ENCODE measurements at regions not wholly inside any gene's neighbourhood (a gene's known extent, or its start where the extent isn't known, plus 50 kb on each side); places are given as distances from the start of the nearest gene placed in this dataset.
A peak's percentile ranks its signal among the peaks of the same experiment; 100 is the strongest.
"Not testable (repeated sequence)": the region's sequence is repeated elsewhere in the genome, so short reads cannot be mapped to it uniquely, and the experiment has no call there.

DNA sequence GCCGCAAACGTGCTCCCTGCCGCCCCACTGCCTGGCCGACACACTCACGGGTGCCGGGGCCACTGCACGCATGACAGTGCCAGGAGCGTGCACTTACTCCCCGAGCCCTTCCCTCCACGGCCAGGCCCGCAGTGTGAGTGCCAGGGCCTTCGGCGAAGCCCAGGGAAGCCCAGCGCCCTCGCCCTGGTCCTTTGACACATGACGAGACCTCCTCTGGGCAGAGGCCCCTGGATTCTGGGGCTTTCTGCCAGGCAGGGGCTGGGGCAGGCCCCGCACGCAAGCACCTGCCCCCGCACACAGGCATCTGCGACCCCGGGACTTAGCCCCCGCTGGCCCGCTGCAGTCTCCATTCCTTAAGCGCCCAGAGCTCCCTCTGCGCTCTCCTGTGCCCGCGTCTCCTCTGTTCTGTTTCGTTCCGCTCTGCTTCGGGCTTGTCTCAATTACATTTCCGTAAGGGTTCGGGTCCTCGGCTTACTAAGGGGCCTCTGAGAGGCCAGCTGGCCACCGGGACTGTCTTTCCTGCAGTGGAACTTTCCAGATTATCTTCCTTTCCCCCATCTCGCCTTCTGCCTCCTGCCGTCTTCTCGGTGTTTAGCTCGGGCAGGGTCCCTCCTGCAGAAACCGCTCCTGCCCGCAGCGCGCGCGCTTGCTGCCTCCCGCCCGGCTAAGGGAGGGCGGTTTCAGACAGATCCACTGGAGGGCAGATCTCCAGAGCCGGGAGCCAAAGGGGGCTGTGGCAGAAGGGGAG, 98.8 kb downstream of the ING1 start:
- DNase-seq (ENCODE audit: low spot score in 2 of 2) (peak in 1 of 2 donors; percentile 12), ATAC-seq (replicated peaks; ENCODE audit: extremely low read depth, poor library complexity, severe bottlenecking) (no peak)
- Mint-ChIP-seq H3K27ac (ENCODE audit: low read depth) (no peak overlapping the region), H3K4me1 (no peaks in the 10 kb centered on the region), H3K9me3 (no peaks in the 10 kb centered on the region), H3K4me3 (no peak overlapping the region), H3K27me3 (peaks cover 56% of the 10 kb centered on the region), H3K36me3 (ENCODE audit: insufficient read depth) (no peaks in the 10 kb centered on the region)

GRCh38 chr13:110812869-110813645, 99.6 kb downstream of the ING1 start:
- no peaks in the 10 kb centered on the region for H3K36me3 Mint-ChIP-seq (ENCODE audit: insufficient read depth)
- DNase-seq (ENCODE audit: low spot score in 2 of 2): no peak
- H3K9me3 Mint-ChIP-seq: no peaks in the 10 kb centered on the region
- no peak overlapping the region for H3K4me3 Mint-ChIP-seq
- no peak overlapping the region for H3K27ac Mint-ChIP-seq (ENCODE audit: low read depth)
- ATAC-seq (replicated peaks; ENCODE audit: extremely low read depth, poor library complexity, severe bottlenecking): no peak
- H3K27me3 Mint-ChIP-seq: peaks cover 48% of the 10 kb centered on the region
- H3K4me1 Mint-ChIP-seq: no peaks in the 10 kb centered on the region

DNA sequence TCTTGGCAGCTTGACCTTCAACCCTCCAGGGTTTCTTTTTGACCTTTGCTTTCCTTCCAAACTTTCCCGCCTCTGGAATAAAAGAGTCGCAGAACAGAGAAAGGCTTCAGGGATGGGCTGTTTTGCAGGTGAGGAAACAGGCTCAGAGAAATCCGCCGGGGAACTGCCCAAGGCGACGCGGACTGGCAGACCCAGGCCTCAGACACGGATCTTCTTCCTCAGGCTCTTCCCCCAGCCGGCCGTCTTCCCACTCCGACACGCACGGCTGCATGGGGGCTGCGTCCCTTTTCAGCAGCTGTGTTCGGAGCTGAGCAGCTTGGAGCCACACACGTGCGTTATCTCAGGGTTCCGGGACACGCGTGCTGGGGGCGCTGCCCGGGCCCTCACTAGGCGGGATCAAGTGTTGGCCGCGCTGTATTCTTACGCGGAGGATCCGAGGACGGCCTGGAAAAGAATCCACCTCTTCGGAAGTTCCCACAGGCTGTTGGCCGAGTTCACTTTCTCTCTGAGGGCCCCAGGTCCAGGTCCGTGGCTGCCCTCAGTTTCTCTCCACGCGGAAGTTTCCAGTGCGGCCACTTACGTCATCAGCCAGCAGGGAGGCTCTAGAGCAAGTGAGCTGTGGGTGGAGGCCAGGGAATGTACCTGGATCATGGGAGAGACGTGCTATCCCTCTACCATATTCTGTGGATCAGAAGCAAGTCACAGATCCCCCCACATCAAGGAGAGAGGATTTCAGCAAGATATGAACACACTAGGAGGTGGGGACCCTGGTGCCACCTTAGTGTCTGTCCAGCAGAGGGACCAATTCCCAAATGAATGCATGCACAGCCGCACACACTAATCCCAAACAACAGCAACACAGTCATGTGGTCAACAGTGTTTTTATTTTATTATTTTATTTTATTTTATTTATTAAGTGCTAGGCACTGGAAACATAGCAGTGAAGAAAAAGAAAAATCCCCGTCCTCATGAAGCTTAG, 100.4 kb downstream of the ING1 start:
- Mint-ChIP-seq H3K36me3 (ENCODE audit: insufficient read depth) (no peaks in the 10 kb centered on the region), H3K4me3 (no peak overlapping the region), H3K27me3 (peaks cover 39% of the 10 kb centered on the region), H3K27ac (ENCODE audit: low read depth) (no peak overlapping the region), H3K9me3 (no peaks in the 10 kb centered on the region), H3K4me1 (no peaks in the 10 kb centered on the region)
- peak in 1 of 2 donors; percentile 8 for DNase-seq (ENCODE audit: low spot score in 2 of 2)
- ATAC-seq (replicated peaks; ENCODE audit: extremely low read depth, poor library complexity, severe bottlenecking): no peak

DNA sequence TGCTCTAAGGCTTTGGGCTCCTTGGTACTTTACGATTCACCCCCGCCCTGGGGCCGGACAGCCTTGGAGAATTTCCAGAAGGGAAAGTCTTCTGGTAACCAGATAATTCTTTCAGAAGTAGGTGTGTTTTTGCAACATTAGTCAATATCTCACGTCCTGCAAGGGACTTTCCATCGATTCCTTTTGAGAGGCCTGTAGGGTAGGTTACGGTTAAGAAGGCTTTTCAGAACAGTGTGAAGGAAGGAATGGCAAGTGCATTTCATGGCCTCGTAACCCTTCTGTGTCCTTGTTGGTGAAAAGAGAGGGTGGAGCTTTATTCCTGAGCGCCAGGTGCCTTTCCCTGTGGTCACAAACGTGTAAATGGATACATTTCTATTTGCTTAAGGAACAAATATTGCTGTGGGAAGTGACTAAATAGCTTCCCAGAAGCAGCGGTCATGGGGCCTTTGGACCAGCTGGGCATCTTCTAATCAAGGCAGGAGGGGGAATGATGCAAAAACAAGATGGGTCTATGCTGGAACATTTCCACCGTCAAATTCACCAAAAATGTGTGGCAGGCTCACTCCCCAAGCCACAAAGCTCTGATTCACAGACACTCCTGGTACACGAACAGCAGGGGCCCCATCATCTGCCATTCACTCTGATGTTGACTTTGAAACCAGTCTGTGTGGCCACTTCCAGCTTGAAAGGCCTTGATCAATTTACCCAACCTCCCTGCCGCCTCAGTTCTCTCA, 99.2 kb downstream of the ANKRD10 start:
- peaks cover 4% of the 10 kb centered on the region for H3K4me1 Mint-ChIP-seq
- H3K27me3 Mint-ChIP-seq: peaks cover 22% of the 10 kb centered on the region
- H3K27ac Mint-ChIP-seq (ENCODE audit: low read depth): peak overlapping the region; percentile 36
- H3K36me3 Mint-ChIP-seq (ENCODE audit: insufficient read depth): no peaks in the 10 kb centered on the region
- ATAC-seq (replicated peaks; ENCODE audit: extremely low read depth, poor library complexity, severe bottlenecking): no peak
- H3K9me3 Mint-ChIP-seq: no peaks in the 10 kb centered on the region
- H3K4me3 Mint-ChIP-seq: no peak overlapping the region
- DNase-seq (ENCODE audit: low spot score in 2 of 2): no peak

GRCh38 chr13:110816500-110816899, 98.4 kb downstream of the ANKRD10 start:
- H3K27ac Mint-ChIP-seq (ENCODE audit: low read depth): no peak overlapping the region
- H3K36me3 Mint-ChIP-seq (ENCODE audit: insufficient read depth): no peaks in the 10 kb centered on the region
- no peak overlapping the region for H3K4me3 Mint-ChIP-seq
- ATAC-seq (replicated peaks; ENCODE audit: extremely low read depth, poor library complexity, severe bottlenecking) (no peak), DNase-seq (ENCODE audit: low spot score in 2 of 2) (no peak)
- no peaks in the 10 kb centered on the region for H3K9me3 Mint-ChIP-seq
- peaks cover 4% of the 10 kb centered on the region for H3K4me1 Mint-ChIP-seq
- peaks cover 14% of the 10 kb centered on the region for H3K27me3 Mint-ChIP-seq

GRCh38 chr13:110817143-110817542, 97.7 kb downstream of the ANKRD10 start:
- H3K27me3 Mint-ChIP-seq: peaks cover 7% of the 10 kb centered on the region
- H3K36me3 Mint-ChIP-seq (ENCODE audit: insufficient read depth): no peaks in the 10 kb centered on the region
- H3K9me3 Mint-ChIP-seq: no peaks in the 10 kb centered on the region
- no peak overlapping the region for H3K4me3 Mint-ChIP-seq
- H3K4me1 Mint-ChIP-seq: peaks cover 4% of the 10 kb centered on the region
- no peak overlapping the region for H3K27ac Mint-ChIP-seq (ENCODE audit: low read depth)
- no peak for ATAC-seq (replicated peaks; ENCODE audit: extremely low read depth, poor library complexity, severe bottlenecking)
- DNase-seq (ENCODE audit: low spot score in 2 of 2): no peak

GRCh38 chr13:110818747-110819146, 96.1 kb downstream of the ANKRD10 start:
- no peaks in the 10 kb centered on the region for H3K27me3 Mint-ChIP-seq
- peaks cover 4% of the 10 kb centered on the region for H3K4me1 Mint-ChIP-seq
- no peak for ATAC-seq (replicated peaks; ENCODE audit: extremely low read depth, poor library complexity, severe bottlenecking)
- H3K9me3 Mint-ChIP-seq: no peaks in the 10 kb centered on the region
- peak in 1 of 2 donors; percentile 5 for DNase-seq (ENCODE audit: low spot score in 2 of 2)
- H3K27ac Mint-ChIP-seq (ENCODE audit: low read depth): no peak overlapping the region
- H3K4me3 Mint-ChIP-seq: no peak overlapping the region
- no peaks in the 10 kb centered on the region for H3K36me3 Mint-ChIP-seq (ENCODE audit: insufficient read depth)

GRCh38 chr13:110819203-110820014, 95.5 kb downstream of the ANKRD10 start:
- peaks cover 4% of the 10 kb centered on the region for H3K4me1 Mint-ChIP-seq
- no peaks in the 10 kb centered on the region for H3K9me3 Mint-ChIP-seq

GRCh38 chr13:110820322-110820721, 94.5 kb downstream of the ANKRD10 start:
- Mint-ChIP-seq H3K27me3 (no peaks in the 10 kb centered on the region), H3K4me1 (peaks cover 4% of the 10 kb centered on the region), H3K36me3 (ENCODE audit: insufficient read depth) (no peaks in the 10 kb centered on the region), H3K9me3 (no peaks in the 10 kb centered on the region), H3K4me3 (no peak overlapping the region), H3K27ac (ENCODE audit: low read depth) (no peak overlapping the region)
- no peak for DNase-seq (ENCODE audit: low spot score in 2 of 2)
- ATAC-seq (replicated peaks; ENCODE audit: extremely low read depth, poor library complexity, severe bottlenecking): no peak

More at GRCh38 chr13:110819203-110820014, 95.5 kb downstream of the ANKRD10 start:
- Mint-ChIP-seq H3K27ac (ENCODE audit: low read depth) (no peak overlapping the region), H3K27me3 (no peaks in the 10 kb centered on the region), H3K36me3 (ENCODE audit: insufficient read depth) (no peaks in the 10 kb centered on the region), H3K4me3 (no peak overlapping the region)
- peak; percentile 49 for ATAC-seq (replicated peaks; ENCODE audit: extremely low read depth, poor library complexity, severe bottlenecking)
- DNase-seq (ENCODE audit: low spot score in 2 of 2): peak; percentile 59 to 64

GRCh38 chr13:110821837-110822668, 92.8 kb downstream of the ANKRD10 start:
- not testable (repeated sequence) for H3K27ac Mint-ChIP-seq (ENCODE audit: low read depth); H3K36me3 Mint-ChIP-seq (ENCODE audit: insufficient read depth); H3K27me3 Mint-ChIP-seq; H3K9me3 Mint-ChIP-seq; DNase-seq (ENCODE audit: low spot score in 2 of 2); H3K4me1 Mint-ChIP-seq; ATAC-seq (replicated peaks; ENCODE audit: extremely low read depth, poor library complexity, severe bottlenecking)
- peak overlapping the region; percentile 66 for H3K4me3 Mint-ChIP-seq

GRCh38 chr13:110822669-110822945, 92.3 kb downstream of the ANKRD10 start:
- H3K4me3 Mint-ChIP-seq: peak overlapping the region; percentile 66
- peaks cover 4% of the 10 kb centered on the region for H3K4me1 Mint-ChIP-seq
- H3K36me3 Mint-ChIP-seq (ENCODE audit: insufficient read depth): no peaks in the 10 kb centered on the region

More at GRCh38 chr13:110822669-110822945, 92.3 kb downstream of the ANKRD10 start:
- DNase-seq (ENCODE audit: low spot score in 2 of 2): no peak
- H3K9me3 Mint-ChIP-seq: no peaks in the 10 kb centered on the region
- peak; percentile 28 for ATAC-seq (replicated peaks; ENCODE audit: extremely low read depth, poor library complexity, severe bottlenecking)
- no peak overlapping the region for H3K27ac Mint-ChIP-seq (ENCODE audit: low read depth)
- no peaks in the 10 kb centered on the region for H3K27me3 Mint-ChIP-seq

All from central memory CD8-positive, alpha-beta T cell (primary cell).